ENCODE measurements at regions not wholly inside any gene's neighbourhood (a gene's known extent, or its start where the extent isn't known, plus 50 kb on each side); places are given as distances from the start of the nearest gene placed in this dataset.
"Not testable (repeated sequence)": the region's sequence is repeated elsewhere in the genome, so short reads cannot be mapped to it uniquely, and the experiment has no call there.

DNA sequence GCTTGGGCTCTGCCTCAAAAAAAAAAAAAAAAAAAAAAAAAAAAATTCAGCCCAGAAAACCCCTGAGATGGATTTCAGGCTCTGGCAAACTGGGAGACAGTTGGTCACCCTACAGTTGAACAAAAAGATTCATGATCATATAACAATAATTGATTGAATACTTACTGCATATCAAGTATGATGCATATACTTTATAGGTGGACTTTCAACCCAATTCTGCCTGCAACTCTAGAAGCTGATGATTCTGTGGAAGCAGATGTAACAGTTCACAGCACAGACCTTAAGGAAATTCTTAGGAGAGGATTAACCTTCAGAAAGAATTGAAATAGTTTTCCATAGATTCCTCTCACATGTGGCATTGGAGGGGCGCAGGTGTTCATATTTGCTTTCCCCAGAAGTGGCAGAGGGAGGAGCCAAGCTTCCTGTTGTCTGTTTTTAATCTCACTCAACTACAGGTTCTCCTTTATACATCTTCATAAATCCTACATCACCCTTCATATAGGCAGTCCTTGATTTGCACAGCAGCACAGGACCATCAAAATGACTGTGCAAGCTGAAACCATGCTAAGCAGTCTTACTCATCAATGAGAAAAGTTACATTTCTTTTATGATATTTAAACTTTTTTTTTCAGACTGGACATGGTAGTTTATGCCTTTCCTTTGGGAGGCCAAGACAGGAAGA, 149.4 kb upstream of the KLF3 start:
- no peak for DNase-seq (ENCODE audit: low read depth)

DNA sequence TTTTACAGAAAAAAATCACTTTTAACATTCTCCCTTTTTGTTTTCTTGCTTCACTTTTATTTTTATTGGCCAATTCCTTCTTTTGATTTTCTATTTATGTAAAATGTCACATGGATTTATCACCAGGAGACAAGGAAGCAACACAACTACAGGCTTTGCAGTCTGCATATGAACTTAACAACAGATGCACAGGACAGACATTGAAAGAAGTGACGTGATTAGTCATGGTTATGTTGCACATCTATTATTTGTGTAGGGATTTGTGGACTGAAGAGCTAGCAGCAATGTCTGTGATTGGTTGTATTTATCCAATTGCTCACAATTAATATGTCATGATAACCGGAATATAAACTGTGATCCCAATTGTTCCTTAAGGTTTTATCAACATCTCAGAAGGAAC, 147.8 kb upstream of the KLF3 start:
- DNase-seq (ENCODE audit: low read depth) = no peak

DNA sequence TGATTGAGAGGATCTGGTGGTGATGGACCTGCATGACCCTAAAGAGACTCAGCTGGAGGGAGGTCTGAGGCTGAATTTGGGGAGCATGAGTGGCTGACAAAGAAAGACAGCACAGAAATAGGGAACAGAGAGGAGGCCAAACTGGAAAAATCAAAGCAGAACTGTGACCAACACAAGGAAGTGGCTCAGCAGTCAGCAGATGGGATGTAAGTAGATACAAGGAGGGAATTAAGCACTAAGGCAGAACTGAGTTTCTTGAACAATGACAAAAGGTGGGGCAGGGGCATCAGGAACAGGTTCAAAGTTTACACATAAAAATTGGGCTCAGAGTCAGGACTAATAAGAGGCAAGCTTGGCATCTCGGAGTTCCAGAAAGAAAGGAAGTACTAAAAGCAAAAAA, 144.3 kb upstream of the KLF3 start:
- no peak for DNase-seq (ENCODE audit: low read depth)

DNA sequence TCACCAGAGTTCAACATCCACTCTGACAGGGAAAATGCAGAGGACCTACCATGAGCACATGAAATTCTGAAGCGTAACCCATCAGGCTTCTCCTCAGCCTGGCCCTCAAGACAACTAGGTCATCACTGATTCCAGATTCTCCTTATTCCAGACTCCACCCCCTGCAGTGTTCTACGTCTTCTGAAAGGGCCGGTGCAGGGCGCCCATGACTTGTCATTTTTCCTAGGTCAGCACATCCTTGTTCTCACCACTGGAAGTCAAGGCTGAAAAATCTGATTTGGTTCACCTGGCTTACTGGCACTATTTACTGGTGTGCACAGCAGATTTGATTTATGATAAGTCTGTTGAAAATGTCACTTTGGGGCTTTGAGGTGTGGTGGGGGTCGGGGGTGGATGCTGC, 140.9 kb upstream of the KLF3 start:
- DNase-seq (ENCODE audit: low read depth) = no peak

DNA sequence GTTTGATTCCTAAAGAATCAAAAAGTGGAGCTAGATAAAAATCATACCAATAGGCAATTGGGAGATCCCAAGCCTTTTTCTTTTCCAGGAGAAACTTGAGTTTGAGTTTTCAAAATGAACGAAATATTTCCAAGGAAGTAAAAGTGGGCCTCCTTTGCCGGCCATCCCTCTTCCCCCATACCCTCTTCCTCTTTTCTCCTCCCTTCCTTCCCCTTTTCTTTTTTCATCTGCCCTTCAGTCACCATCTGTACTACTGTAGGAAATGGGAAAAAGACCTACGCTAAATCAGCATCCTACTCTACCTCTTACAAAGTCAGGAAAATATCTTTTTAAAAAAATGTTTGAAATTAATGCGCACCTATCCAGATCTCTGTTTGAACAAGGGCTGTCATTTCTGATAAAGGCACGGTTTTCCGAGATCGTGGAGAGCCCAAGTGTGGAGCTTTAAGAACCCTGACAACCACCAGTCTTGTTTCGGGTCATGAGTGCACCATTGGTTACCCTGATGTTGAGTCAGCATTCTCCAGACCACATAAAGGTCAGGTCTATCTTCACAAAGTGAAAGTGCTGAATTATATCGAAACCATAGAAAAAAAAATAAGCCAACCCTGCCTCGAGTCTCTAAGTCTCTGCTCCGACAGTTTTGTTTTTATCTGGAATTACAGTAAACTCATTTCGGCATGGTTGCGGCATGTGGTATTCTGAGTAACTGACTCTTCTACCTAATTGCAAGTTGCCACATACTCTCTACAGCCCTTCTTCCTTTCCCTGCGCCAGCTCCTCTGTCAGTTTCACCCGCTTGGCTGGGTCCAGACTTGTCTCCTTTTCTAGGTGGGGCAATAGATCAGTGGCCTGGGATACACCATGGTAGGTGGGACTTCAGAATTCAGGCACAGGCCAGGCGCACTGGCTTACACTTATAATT, 140.2 kb upstream of the KLF3 start:
- DNase-seq (ENCODE audit: low read depth) = no peak

DNA sequence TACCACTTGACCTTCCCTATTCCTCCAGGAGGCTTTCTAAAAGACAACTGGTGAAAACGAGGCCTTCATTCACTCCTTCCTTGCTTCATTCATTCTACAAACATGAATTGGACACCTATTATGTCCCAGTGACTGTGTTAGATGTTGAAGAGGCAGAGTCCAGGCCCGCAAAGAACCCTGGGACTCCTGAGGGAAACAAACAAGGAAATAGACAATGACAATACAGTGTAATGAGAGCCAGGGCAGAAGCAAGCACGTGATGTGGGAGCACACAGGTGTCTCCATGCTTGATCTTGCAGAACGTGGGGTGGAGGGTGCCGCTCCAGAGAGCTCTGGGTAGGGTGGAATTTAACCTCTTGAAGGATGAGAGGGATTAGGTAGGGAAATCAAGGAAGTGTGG, 137.6 kb upstream of the KLF3 start:
- no peak for DNase-seq (ENCODE audit: low read depth)

DNA sequence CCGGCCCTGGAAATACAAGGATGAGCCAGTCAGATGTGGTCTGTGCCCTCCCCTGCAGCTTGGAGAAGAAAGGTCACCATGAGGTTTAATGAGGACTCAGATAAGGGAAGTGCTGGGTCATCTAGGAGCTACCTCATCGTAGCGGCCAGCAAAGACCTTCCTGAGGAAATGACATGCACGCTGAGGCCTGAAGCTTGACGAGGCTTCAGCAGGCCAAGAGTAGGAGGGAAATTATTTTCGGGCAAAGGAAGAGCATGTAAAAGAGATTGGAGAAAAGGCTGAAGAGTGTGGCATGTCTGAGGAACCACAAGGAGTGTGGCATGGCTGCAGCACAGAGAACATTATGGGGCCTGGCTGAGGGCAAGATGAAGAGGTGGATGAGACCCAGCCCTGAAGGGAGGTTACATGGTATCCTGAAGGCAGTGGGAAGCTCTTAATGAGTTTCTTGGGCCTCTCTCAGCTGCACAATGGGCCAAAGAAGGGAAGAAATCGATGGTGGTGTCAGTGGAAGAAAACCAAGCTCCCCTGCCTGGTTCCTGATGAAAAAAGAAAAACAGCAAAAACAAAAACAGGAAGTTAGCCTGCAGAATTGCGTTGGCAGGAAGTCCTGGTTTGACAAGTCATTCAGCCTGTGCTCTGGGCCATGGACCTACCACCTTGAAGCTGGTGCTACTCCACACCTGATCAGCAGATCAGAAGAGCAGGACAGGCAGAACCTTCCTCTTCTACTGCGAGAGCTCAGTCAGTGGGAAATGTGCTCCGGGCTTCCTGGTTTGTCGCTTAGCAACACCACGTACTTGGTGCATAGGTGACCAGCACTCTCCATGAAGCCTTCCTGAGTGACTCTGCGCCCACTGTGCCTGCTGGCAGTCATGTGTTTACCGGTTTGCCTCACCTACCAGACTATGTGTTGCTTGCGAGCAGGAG, 134.5 kb upstream of the KLF3 start:
- DNase-seq (ENCODE audit: low read depth) = no peak

DNA sequence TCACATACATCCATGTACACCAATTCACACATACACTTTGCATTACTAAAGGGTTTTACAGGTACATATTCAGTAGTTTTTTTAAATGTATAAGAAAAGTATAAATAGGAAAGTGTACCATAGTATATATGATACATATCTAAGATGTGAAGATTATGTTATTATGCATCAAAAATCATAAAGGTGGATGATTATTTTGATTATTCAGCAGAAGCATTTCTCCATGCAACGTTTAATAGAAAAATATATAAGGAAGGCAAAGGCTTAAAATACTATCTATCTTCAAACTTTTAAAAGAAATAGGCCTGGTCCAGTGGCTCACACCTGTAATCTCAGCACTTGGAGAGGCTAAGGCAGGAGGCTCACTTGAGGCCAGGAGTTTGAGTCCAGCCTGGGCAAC, 133.5 kb upstream of the KLF3 start:
- DNase-seq (ENCODE audit: low read depth) = no peak

DNA sequence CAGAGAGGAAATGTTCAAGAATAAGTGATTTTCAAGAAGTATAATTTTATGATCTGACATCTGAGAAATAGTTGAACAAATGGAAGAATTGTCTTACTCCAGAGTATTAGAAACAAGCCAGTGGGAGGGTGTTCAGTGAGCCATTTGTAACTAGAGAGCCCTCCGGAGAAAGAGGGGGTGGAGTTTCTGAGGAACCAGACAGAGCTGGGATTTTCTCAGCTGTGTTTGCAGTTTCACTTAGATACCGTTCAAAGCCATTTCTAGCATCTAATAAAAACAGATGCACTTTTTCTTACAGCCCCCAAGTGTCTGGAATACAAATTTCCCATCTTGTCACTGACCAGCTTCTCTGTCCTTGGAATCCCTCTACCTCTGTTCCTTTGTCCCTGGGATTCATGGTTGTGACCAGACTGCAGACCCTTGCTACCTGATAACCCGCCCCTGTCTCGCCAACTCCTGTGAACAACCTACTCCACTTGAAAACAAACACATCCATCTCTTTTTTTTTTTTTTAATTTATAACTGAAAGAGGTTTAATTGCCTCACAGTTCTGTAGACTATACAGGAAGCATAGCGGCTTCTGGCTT, 132.8 kb upstream of the KLF3 start:
- DNase-seq (ENCODE audit: low read depth) = peak; percentile 2

DNA sequence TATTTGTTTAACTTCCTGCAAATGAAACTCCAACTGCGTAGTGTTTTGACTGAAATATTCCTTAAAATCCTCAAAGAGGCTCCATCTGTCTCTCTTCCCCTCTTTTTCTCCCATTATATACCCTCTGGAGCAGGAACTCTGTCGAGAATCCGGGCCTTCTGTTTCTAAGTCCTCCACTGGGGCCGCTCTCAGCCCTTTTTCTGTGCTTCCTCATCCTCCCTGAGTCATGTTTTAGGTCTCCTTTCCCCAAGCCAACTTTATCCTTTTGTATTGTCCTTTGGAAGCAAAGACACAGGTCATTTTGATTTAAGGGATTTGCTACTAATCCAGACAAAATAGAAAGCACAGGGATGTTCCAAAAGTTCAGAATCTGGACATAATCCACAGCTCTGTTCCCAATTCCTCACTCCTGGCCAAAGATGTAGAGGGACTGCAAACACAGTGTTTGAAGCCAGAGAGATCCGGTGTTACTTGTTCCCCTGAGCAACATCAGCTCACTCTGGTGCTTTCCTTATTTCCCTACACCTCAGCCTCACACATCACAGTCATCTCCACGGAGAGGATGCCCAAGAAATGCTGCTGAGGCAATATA, 131.0 kb upstream of the KLF3 start:
- no peak for DNase-seq (ENCODE audit: low read depth)

DNA sequence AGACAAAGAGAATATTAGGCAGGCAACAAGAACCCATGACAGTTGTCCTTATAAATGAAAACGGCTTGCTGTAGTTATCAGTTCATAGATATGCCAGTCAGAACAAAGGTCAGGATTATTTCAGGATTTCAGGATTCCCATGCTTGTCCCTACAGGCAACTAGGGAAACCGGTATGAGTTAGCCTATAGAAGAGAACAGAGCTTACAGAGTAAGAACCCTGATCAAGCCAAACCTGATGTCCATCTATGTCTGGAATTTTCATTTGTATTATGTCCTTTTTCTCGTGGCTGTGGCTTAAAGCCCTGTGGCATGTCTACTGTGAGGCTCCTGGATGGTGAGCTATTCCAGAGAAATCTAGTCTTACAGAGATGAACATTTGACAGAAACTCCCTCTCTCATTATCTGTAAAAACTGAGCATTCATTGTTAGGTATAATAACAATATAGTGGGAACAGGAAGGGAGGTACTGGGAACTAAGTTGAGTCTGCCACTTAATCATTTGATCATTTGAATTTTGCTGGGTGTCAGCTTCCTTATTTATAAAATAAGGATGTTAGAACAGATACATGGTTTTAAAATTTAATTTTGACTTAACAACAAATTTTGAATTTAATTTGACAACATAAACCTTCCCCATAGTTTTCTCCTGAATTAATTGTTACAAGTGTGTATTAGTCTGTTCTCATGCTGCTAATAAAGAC, 129.5 kb upstream of the KLF3 start:
- no peak for DNase-seq (ENCODE audit: low read depth)

DNA sequence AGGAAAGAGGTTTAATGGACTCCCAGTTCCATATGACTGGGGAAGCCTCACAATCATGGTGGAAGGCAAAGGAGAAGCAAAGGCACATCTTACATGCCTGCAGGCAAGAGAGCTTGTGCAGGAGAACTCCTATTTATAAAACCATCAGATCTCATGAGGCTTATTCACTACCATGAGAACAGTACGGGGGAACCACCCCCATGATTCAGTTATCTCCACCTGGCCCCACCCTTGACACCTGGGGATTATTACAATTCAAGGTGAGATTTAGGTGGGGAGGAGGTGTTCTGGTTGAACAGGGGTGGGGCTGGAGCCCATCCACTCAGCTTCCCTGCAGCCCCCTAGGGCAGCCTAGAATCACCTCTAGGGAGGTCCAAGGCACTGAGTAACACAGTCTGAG, 128.9 kb upstream of the KLF3 start:
- not testable (repeated sequence) for DNase-seq (ENCODE audit: low read depth)

DNA sequence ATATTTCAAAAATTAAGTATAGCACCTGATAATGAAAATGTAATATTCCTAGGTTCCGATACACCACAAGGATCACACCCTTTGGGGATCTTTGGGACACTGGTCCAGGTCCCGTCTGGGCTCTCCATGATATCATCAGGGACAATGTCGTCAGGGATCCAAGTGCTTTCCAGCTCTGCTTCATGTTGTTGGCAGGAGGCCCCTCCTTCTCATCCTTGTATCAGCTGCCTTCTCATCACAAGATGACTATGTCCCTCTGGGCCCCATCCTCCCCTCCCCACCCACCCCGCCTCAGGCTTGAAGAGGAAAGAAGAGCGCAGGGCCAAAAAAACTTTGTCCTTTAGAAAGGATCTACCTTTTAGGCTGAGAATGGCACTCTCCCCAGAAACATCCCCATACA, 128.3 kb upstream of the KLF3 start:
- no peak for DNase-seq (ENCODE audit: low read depth)

DNA sequence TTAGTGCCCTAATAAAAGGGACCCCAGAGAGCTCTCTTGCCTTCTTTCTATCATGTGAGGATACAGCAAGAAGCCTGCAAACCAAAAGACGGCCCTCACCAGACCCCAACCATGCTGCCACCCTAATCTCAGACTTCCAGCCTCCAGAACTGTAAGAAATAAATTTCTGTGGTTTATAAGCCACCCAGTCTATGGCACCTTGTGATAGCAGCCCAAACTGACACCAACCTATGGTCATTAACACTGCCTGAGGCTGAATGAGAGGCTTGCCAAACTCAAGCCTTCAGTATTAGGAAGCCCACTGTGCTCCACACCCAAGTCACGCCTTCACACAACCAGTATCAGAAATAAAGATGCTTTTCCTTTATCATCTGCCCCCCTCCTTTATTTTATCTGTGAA, 127.3 kb upstream of the KLF3 start:
- DNase-seq (ENCODE audit: low read depth) = no peak

DNA sequence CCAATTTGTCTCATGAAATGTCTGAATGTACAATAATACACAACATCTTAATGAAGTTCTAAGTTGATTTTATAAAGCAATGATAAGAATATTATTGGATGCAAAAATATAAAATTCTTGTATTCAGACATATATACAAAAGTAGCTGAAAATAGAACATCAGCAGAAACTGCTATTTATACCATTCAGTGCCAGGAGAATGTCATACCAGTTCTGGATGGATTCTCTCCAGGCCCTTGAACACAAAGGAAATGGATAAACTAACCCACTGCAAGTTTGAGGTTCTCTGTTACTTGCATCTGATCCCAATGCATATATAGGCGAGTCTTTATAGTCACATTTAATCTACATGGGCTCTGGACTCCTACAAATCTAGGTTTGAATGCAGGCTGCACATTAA, 126.3 kb upstream of the KLF3 start:
- DNase-seq (ENCODE audit: low read depth) = no peak

DNA sequence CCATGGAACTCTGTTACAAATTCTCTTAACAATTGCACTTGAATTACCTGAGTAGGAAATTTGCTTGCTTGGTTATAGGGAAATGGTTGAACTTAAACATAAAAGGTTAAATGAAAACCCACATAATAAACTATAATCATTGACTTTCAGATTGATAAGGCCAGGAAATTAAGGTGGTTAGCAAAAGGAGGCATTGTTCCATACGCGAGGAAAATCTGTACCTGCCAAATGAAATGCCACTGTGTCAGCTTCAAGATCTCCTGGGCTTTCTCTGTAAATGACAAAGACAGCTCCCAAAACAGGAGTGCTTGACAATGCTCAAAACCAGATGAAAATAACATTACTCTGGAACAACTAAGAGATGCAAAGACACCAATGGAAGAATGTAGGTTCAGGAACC, 125.5 kb upstream of the KLF3 start:
- DNase-seq (ENCODE audit: low read depth) = no peak

DNA sequence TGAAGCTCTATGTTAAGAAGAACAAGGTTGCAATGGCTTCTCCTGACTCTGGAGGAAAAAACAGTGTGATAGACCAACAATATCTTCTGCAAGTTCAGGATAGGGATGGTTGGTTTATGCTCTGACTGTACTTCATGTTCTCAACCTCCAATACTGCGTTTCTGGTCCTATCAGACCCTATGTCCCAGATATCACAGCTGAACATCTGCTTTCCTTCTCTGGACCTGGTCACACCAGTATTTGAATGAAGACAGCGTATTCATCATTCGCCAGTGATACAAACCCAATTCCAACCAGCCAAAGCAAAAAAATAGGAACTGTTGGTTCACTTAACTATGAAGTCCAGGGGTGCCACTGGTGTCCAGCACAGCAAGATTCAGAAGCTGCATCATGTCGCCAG, 124.5 kb upstream of the KLF3 start:
- DNase-seq (ENCODE audit: low read depth) = no peak

DNA sequence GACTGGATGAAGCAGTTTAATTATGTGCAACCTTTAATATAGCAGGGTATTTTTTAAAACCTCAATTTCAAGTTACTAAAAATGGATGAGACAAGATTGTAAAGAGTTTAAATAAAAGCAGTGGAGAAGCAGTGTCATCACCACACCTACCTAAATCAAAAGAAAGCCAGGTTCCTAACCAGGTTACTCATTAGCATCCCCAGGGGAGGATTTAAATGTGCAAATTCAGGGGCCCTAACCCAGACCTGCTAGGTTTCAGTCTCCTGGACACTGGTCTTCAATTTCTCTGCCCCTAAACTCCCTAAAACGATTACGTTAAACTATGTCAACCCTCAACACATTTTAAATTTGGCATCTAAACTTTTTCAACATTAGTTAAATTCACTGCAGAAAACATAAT, 116.9 kb upstream of the KLF3 start:
- DNase-seq (ENCODE audit: low read depth) = no peak

DNA sequence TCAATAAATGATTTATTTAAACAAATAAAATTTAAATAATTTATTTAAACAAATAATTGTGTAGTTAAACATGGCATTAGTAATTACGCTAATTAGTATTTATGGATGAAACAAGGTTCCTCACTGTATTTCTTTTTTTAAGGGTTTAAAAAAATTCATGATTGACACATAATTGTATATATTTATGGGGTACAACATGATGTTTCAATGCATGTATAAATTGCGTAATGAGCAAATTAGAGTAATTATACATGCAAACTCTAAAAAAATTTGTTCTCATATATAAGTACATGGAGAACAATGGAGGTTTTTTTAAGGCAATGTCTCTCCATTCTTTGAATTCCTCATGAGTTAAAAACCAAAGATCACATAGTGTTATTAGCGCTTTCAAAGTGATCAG, 115.7 kb upstream of the KLF3 start:
- DNase-seq (ENCODE audit: low read depth) = no peak

DNA sequence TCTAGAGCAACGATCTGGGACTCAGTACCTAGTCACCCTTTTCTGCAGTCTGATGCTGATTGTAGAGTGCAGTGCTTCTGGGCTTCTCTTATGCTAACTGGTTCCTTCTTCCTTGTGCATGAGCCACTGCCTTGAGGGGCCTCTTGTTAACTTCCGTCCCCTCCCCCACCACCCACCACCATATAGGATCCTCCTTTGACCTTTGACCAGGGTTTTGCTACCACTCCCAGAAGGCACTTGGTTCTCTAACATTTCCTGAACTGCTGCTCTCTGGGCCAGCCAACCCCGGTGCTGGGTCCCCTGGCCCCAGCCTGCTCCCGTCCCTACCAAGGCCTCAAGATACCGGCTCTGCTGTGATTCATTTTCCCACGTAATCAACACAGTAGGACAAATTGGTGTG, 104.6 kb upstream of the KLF3 start:
- no peak for DNase-seq (ENCODE audit: low read depth)

DNA sequence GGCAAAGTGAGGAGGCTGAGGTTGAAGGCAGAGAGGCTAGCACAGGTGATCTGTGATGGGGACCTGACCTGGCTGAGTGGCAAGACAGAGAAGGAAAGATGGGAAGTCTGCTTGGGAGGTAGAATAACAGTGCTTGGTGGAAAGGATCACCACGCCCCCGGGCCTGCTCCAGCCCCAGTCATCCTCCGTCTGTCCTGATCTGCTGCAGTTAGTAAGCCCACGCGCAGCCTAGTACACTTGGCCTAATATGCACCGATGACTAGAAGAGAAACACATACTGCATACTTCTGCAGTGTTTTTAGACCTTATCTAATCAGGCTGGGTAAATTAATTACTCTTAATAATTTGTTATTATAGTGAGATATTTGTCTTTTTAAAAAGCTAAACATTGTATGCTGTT, 103.7 kb upstream of the KLF3 start:
- DNase-seq (ENCODE audit: low read depth) = no peak

All from fibroblast of the conjunctiva (primary cell).